ENCODE measurements at regions not wholly inside any gene's neighbourhood (a gene's known extent, or its start where the extent isn't known, plus 50 kb on each side); places are given as distances from the start of the nearest gene placed in this dataset.
A peak's percentile ranks its signal among the peaks of the same experiment; 100 is the strongest.
"Not testable (repeated sequence)": the region's sequence is repeated elsewhere in the genome, so short reads cannot be mapped to it uniquely, and the experiment has no call there.

- Histone ChIP-seq H3K36me3 (no peaks in the 10 kb centered on the region), H3K4me3 (replicated peaks in 1 of 3) (peak overlapping the region in 1 of 3 donors; percentile 27), H3K9me3 (no peaks in the 10 kb centered on the region), H3K4me1 (no peaks in the 10 kb centered on the region), H3K27ac (peak overlapping the region in 1 of 3 donors; percentile 30), H3K27me3 (no peaks in the 10 kb centered on the region)
- 30 to 35% methylated on average over 43 to 47 of the region's 47 CpGs for WGBS, 2 donors
- intact Hi-C loops (cut with DNase I), result no loop called here
- DNase-seq, result peak; percentile 86 to 91
- no peak for TF ChIP-seq CTCF (IDR thresholded peaks at IDR 0.05)
- TF ChIP-seq POLR2A (IDR thresholded peaks at IDR 0.05), result peak in 1 of 2 donors; percentile 60
Measured at GRCh38 chr15:24772686-24773373, 97.3 kb downstream of the NPAP1 start.

- H3K27me3 ChIP-seq, result no peaks in the 10 kb centered on the region
- intact Hi-C loops (cut with DNase I), result no loop called here
- no peak overlapping the region for H3K27ac ChIP-seq
- TF ChIP-seq CTCF (IDR thresholded peaks at IDR 0.05) (no peak), POLR2A (IDR thresholded peaks at IDR 0.05) (no peak)
- no peaks in the 10 kb centered on the region for H3K4me1 ChIP-seq
- H3K36me3 ChIP-seq, result no peaks in the 10 kb centered on the region
- DNase-seq, result no peak
- no peak overlapping the region for H3K4me3 ChIP-seq (replicated peaks in 1 of 3)
- no peaks in the 10 kb centered on the region for H3K9me3 ChIP-seq
Measured at GRCh38 chr15:24777307-24777706, 101.7 kb downstream of the NPAP1 start.

GRCh38 chr15:24784506-24784905, 108.9 kb downstream of the NPAP1 start:
- no peak for DNase-seq
- no peaks in the 10 kb centered on the region for H3K36me3 ChIP-seq
- no peaks in the 10 kb centered on the region for H3K27me3 ChIP-seq
- no peaks in the 10 kb centered on the region for H3K9me3 ChIP-seq
- H3K27ac ChIP-seq, result no peak overlapping the region
- H3K4me3 ChIP-seq (replicated peaks in 1 of 3), result no peak overlapping the region
- no peaks in the 10 kb centered on the region for H3K4me1 ChIP-seq
- 52 to 56% methylated on average over 4 of the region's 4 CpGs for WGBS, 2 donors
- intact Hi-C loops (cut with DNase I), result no loop called here
- no peak for TF ChIP-seq POLR2A (IDR thresholded peaks at IDR 0.05)
- TF ChIP-seq CTCF (IDR thresholded peaks at IDR 0.05), result no peak

- Histone ChIP-seq H3K9me3 (no peaks in the 10 kb centered on the region), H3K36me3 (no peaks in the 10 kb centered on the region), H3K27ac (no peak overlapping the region), H3K4me3 (replicated peaks in 1 of 3) (no peak overlapping the region), H3K4me1 (no peaks in the 10 kb centered on the region), H3K27me3 (no peaks in the 10 kb centered on the region)
- no peak for TF ChIP-seq POLR2A (IDR thresholded peaks at IDR 0.05)
- no peak for TF ChIP-seq CTCF (IDR thresholded peaks at IDR 0.05)
- WGBS, 2 donors, result 64 to 77% methylated on average over 1 of the region's 1 CpG
- no peak for DNase-seq
- intact Hi-C loops (cut with DNase I), result no loop called here
Measured at GRCh38 chr15:24786347-24786746, 110.8 kb downstream of the NPAP1 start.

- intact Hi-C loops (cut with DNase I); H3K4me1 ChIP-seq; H3K9me3 ChIP-seq: not testable (repeated sequence)
Measured at GRCh38 chr15:24802624-24803023, 127.0 kb downstream of the NPAP1 start.

More at GRCh38 chr15:24802624-24803023, 127.0 kb downstream of the NPAP1 start:
- H3K27ac ChIP-seq; H3K36me3 ChIP-seq; H3K27me3 ChIP-seq; H3K4me3 ChIP-seq (replicated peaks in 1 of 3); DNase-seq: not testable (repeated sequence)
- 70 to 72% methylated on average over 6 of the region's 6 CpGs for WGBS, 2 donors

All from thyroid gland (tissue), 4 donors.